ENCODE measurements at regions not wholly inside any gene's neighbourhood (a gene's known extent, or its start where the extent isn't known, plus 50 kb on each side); places are given as distances from the start of the nearest gene placed in this dataset.

DNA sequence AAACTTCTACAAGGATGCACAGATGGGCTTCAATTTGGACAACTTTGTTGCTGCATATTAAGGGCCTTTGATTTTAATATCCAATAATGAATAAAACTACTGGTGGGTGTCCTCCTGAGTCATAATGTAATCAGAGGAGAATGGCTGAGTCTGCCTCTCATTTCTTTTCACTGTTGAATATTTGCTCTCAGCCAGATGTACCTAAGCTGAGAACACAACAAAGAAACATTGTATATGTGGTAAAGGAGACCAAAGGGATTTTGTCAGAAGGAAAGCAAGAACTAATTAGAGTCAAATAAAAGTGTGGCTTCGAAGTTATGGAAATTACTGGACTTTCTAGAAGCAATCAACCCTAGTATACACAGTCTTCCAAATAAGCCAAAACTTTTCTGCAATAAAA lies 131.0 kb upstream of the BET1 start:
- no peak for TF ChIP-seq FOXA1 (IDR thresholded peaks at IDR 0.05)
- no peak for TF ChIP-seq HDGF (IDR thresholded peaks at IDR 0.05; ENCODE audit: borderline replicate concordance)
- TF ChIP-seq L3MBTL2 (conservative IDR thresholded peaks at IDR 0.05) = no peak
- no peak for TF ChIP-seq SP1 (IDR thresholded peaks at IDR 0.05)
- no peak for TF ChIP-seq FOXK2 (IDR thresholded peaks at IDR 0.05)
- no peak for TF ChIP-seq BHLHE40 (IDR thresholded peaks at IDR 0.05; ENCODE audit: borderline replicate concordance)
- TF ChIP-seq FOXM1 (IDR thresholded peaks at IDR 0.05; ENCODE audit: borderline replicate concordance) = no peak
- no peak for TF ChIP-seq TARDBP (IDR thresholded peaks at IDR 0.05)
- TF ChIP-seq CTBP1 (IDR thresholded peaks at IDR 0.05; ENCODE audit: borderline replicate concordance) = no peak
- TF ChIP-seq, protein P1, sequence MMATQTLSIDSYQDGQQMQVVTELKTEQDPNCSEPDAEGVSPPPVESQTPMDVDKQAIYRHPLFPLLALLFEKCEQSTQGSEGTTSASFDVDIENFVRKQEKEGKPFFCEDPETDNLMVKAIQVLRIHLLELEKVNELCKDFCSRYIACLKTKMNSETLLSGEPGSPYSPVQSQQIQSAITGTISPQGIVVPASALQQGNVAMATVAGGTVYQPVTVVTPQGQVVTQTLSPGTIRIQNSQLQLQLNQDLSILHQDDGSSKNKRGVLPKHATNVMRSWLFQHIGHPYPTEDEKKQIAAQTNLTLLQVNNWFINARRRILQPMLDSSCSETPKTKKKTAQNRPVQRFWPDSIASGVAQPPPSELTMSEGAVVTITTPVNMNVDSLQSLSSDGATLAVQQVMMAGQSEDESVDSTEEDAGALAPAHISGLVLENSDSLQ (IDR thresholded peaks at IDR 0.05) = no peak
- no peak for TF ChIP-seq ELF4 (IDR thresholded peaks at IDR 0.05)
